HepG2 (cell line): ENCODE measurements at regions not wholly inside any gene's neighbourhood (a gene's known extent, or its start where the extent isn't known, plus 50 kb on each side); places are given as distances from the start of the nearest gene placed in this dataset.
"Not testable (repeated sequence)": the region's sequence is repeated elsewhere in the genome, so short reads cannot be mapped to it uniquely, and the experiment has no call there.

ENCODE experiments used
- ATAC-seq: fragments of 200-7000 bp; cut with Tn5 transposase; 3 replicates; pipeline ENCODE4 v1.9.1; 2020; ENCODE audit warnings: mild to moderate bottlenecking, moderate library complexity
- BruUV-seq: library from RNA; stranded (reverse); fragments of 400-500 nt; replicated peaks from 2 replicates; lab custom pipeline; 2021; lab: Mats Ljungman, UMichigan
- CTCF ChIA-PET: fragments of 300-600 bp; formaldehyde crosslinking; extraction: SDS; loops from one replicate; lab custom pipeline; 2021; ENCODE audit warnings: low total read pairs, inconsistent platforms, low intra/inter-chr PET ratio; lab: Yijun Ruan, JAX
- POLR2A ChIA-PET: fragments of 350-600 bp; sonication (Branson Sonifier 250); formaldehyde crosslinking; loops from one replicate; lab custom pipeline; 2020; ENCODE audit warnings: antibody characterized with exemption, inconsistent platforms; lab: Yijun Ruan, JAX
- DNase-seq: peaks from one replicate; pipeline ENCODE4 v3.0.0-alpha.2; 2015; ENCODE audit warnings: low spot score
- FAIRE-seq: peaks from 3 replicates; lab custom pipeline; 2011; peaks lifted over from hg19 to GRCh38; lab: Jason Lieb, UNC
- H2AFZ ChIP-seq: one replicate; pipeline ENCODE4 v1.6.1; 2011; ENCODE audit warnings: low read length, inconsistent platforms
- H3K27ac ChIP-seq: fragments of 300-600 bp; 3 replicates; pipeline ENCODE4 v1.8.0; 2011; ENCODE audit warnings: mixed run types, mild to moderate bottlenecking, mixed read lengths, low read length, inconsistent platforms; ENCODE audit not compliant: insufficient read depth; ENCODE audit errors: extremely low read length
- H3K27me3 ChIP-seq, 2 experiments: fragments of 200-600 bp in 1 of 2; 2 replicates in 1 of 2; 3 replicates in 1 of 2; pipeline versions ENCODE4 v1.6.0 to v1.8.0; 2011; ENCODE audit warnings: low read length in 2 of 2, mild to moderate bottlenecking in 2 of 2, moderate library complexity in 2 of 2, inconsistent platforms in 1 of 2; ENCODE audit not compliant: insufficient read depth in 2 of 2, control insufficient read depth in 1 of 2
- H3K36me3 ChIP-seq, 2 experiments: fragments of 200-600 bp in 1 of 2; replicated peaks in 1 of 2; 2 replicates in 1 of 2; 3 replicates in 1 of 2; pipeline versions ENCODE4 v1.5.1 to v1.8.0; 2011; ENCODE audit warnings: low read length in 2 of 2, inconsistent platforms in 1 of 2; ENCODE audit not compliant: insufficient read depth in 2 of 2, control insufficient read depth in 1 of 2
- H3K4me1 ChIP-seq: 2 replicates; pipeline ENCODE4 v1.5.1; 2012; ENCODE audit warnings: low read length, inconsistent platforms; ENCODE audit not compliant: insufficient read depth
- H3K4me2 ChIP-seq: 2 replicates; pipeline ENCODE4 v1.6.0; 2011; ENCODE audit warnings: low read depth, low read length, inconsistent platforms
- H3K4me3 ChIP-seq, 3 experiments: fragments of 200-600 bp in 1 of 3; sonication (generic), shearing (Covaris generic) in 1 of 3; replicated peaks in 1 of 3; 2 replicates each; pipeline ENCODE4 v1.5.1; 2011 to 2016; ENCODE audit warnings: low read length in 3 of 3, inconsistent platforms in 2 of 3, low read depth in 2 of 3, mild to moderate bottlenecking in 2 of 3, control low read depth in 1 of 3, mixed read lengths in 1 of 3; ENCODE audit not compliant: insufficient read depth in 1 of 3
- H3K79me2 ChIP-seq: one replicate; pipeline ENCODE4 v1.6.1; 2011; ENCODE audit warnings: low read length, inconsistent platforms; ENCODE audit not compliant: insufficient read depth
- H3K9ac ChIP-seq: 2 replicates; pipeline ENCODE4 v1.6.0; 2011; ENCODE audit warnings: mild to moderate bottlenecking, low read depth, low read length, inconsistent platforms; ENCODE audit not compliant: insufficient read depth
- H3K9me3 ChIP-seq: 2 replicates; pipeline ENCODE4 v1.5.1; 2012; ENCODE audit warnings: mild to moderate bottlenecking, low read length
- H4K20me1 ChIP-seq: 2 replicates; pipeline ENCODE4 v1.6.0; 2011; ENCODE audit warnings: inconsistent platforms, mild to moderate bottlenecking, low read length, moderate library complexity; ENCODE audit not compliant: insufficient read depth
- ATF7 ChIP-seq, 2 experiments: fragments of 450-650 bp in 1 of 2; sonication (generic) in 1 of 2; formaldehyde crosslinking in 1 of 2; IDR thresholded peaks; 2 replicates each; pipeline versions ENCODE4 v1.4.0 to v1.6.1; 2016 to 2020; ENCODE audit warnings: antibody characterized with exemption in 1 of 2, mild to moderate bottlenecking in 1 of 2, missing genetic modification reagents in 1 of 2
- MEF2D ChIP-seq: sonication (generic); formaldehyde crosslinking; IDR thresholded peaks from 2 replicates; pipeline ENCODE4 v1.5.1; 2020; ENCODE audit warnings: mild to moderate bottlenecking, missing genetic modification reagents
- MXI1 ChIP-seq: IDR thresholded peaks from 3 replicates; pipeline ENCODE4 v1.6.1; 2012; ENCODE audit warnings: low read depth, low read length, inconsistent platforms, borderline replicate concordance
- PAF1 ChIP-seq: IDR thresholded peaks from 2 replicates; pipeline ENCODE4 v1.6.1; 2016; ENCODE audit warnings: missing genetic modification reagents, missing compliant biosample characterization
- SATB2 ChIP-seq: sonication (generic); formaldehyde crosslinking; IDR thresholded peaks from 2 replicates; pipeline ENCODE4 v1.5.0; 2020; ENCODE audit warnings: missing genetic modification reagents
- ZNF34 ChIP-seq: sonication (generic); formaldehyde crosslinking; IDR thresholded peaks from 2 replicates; pipeline ENCODE4 v1.4.0; 2020; ENCODE audit warnings: mild to moderate bottlenecking, missing genetic modification reagents, borderline replicate concordance
- WGBS: methylation state at CpG from one replicate; pipeline ENCODE4 v1.1.6; 2017; ENCODE audit warnings: low lambda C conversion rate; 5-methylcytosine and 5-hydroxymethylcytosine counted together
- in situ Hi-C: cut with HindIII; loops from 2 replicates; pipeline ENCODE4 v1.10.0; 2017; ENCODE audit warnings: low pct_unique_long_range_greater_than_20kb; ENCODE audit not compliant: extremely low pct_ligation_motif_present
- intact Hi-C: fragments of 100-400 bp; cut with micrococcal nuclease; formaldehyde crosslinking; loops from one replicate; pipeline ENCODE4 v1.10.0; 2022; ENCODE audit not compliant: unreplicated experiment

- no peak for TF ChIP-seq PAF1 (CRISPR knock-in tag)
- TF ChIP-seq ATF7 (IDR thresholded peaks at IDR 0.05), result no peak
- no peak for TF ChIP-seq ATF7 (CRISPR knock-in tag; IDR thresholded peaks at IDR 0.05)
- no peak for TF ChIP-seq MXI1
- TF ChIP-seq ZNF34 (CRISPR knock-in tag), result no peak
- TF ChIP-seq SATB2 (CRISPR knock-in tag), result no peak
- no peak for TF ChIP-seq MEF2D (CRISPR knock-in tag)
- TF ChIP-seq, all 625 proteins: peak for 0
Observed at GRCh38 chr6:3970097-3970496, 108.8 kb downstream of the FAM217A start (continued).

- DNase-seq, H2AFZ ChIP-seq, CTCF ChIA-PET, H3K4me1 ChIP-seq, H3K4me3 ChIP-seq, ATAC-seq, BruUV-seq, H3K9ac ChIP-seq, H3K4me2 ChIP-seq, POLR2A ChIA-PET, H3K27me3 ChIP-seq, H3K27ac ChIP-seq, intact Hi-C loops, H3K36me3 ChIP-seq, H3K9me3 ChIP-seq, H4K20me1 ChIP-seq, FAIRE-seq, in situ Hi-C loops, H3K79me2 ChIP-seq: not testable (repeated sequence)
- WGBS, result 77% methylated on average over 3 of the region's 3 CpGs
Observed at GRCh38 chr6:3973152-3973551, 105.8 kb downstream of the FAM217A start.
